ENCODE measurements at regions not wholly inside any gene's neighbourhood (a gene's known extent, or its start where the extent isn't known, plus 50 kb on each side); places are given as distances from the start of the nearest gene placed in this dataset.
"Not testable (repeated sequence)": the region's sequence is repeated elsewhere in the genome, so short reads cannot be mapped to it uniquely, and the experiment has no call there.

GRCh38 chr17:68116211-68116610 lies 80.7 kb downstream of the KPNA2 start:
- H2AK5ac ChIP-seq (ENCODE audit: low read depth, low read length); dilution Hi-C loops (cut with HindIII; ENCODE audit: low sequenced_read_pairs, unreplicated experiment); intact Hi-C loops (cut with micrococcal nuclease); H4K5ac ChIP-seq (ENCODE audit: low read depth, low read length); H3K56ac ChIP-seq (ENCODE audit: extremely low read depth, insufficient read depth, low read length); H4K91ac ChIP-seq (ENCODE audit: insufficient read depth, low read depth, low read length); H3K4me3 ChIP-seq (ENCODE audit: insufficient read depth, low read depth, low read length); H4K8ac ChIP-seq (ENCODE audit: low read depth in 2 of 2, low read length in 2 of 2); in situ Hi-C loops (cut with MboI; ENCODE audit: low sequenced_read_pairs); H2AK9ac ChIP-seq (replicated peaks; ENCODE audit: low read depth, low read length, poor library complexity); H3K9me1 ChIP-seq (ENCODE audit: insufficient read depth, low read length); H2BK15ac ChIP-seq (ENCODE audit: low read depth, low read length); CTCF ChIA-PET; H3K4me1 ChIP-seq (ENCODE audit: control insufficient read depth, insufficient read depth, low read length); H3K18ac ChIP-seq (ENCODE audit: low read depth, low read length); H3K27me3 ChIP-seq (ENCODE audit: control insufficient read depth, insufficient read depth, low read length); H3K4ac ChIP-seq (ENCODE audit: low read depth, low read length); H3K14ac ChIP-seq (replicated peaks; ENCODE audit: low read depth, low read length); H2BK5ac ChIP-seq (ENCODE audit: low read depth, low read length, poor library complexity, severe bottlenecking); H3K4me2 ChIP-seq (ENCODE audit: low read depth, low read length); H4K20me1 ChIP-seq (ENCODE audit: insufficient read depth, low read length); H2BK20ac ChIP-seq (ENCODE audit: low read depth, low read length); DNase-seq; H3K27ac ChIP-seq (ENCODE audit: insufficient read depth, low read length); BruUV-seq (replicated peaks); H3K9me3 ChIP-seq (ENCODE audit: control insufficient read depth, insufficient read depth, low read length); H3K23ac ChIP-seq (ENCODE audit: low read depth, low read length); H3K9ac ChIP-seq (ENCODE audit: low read depth, low read length); H2BK120ac ChIP-seq (ENCODE audit: low read depth, low read length); H2AFZ ChIP-seq (replicated peaks; ENCODE audit: low read length, poor library complexity); POLR2A ChIA-PET (ENCODE audit: unreplicated experiment); ATAC-seq (ENCODE audit: low read depth): not testable (repeated sequence)
- H3K79me1 ChIP-seq (ENCODE audit: low read depth in 1 of 2, low read length in 2 of 2): peaks cover 9 to 14% of the 10 kb centered on the region in 2 experiments
- H3K36me3 ChIP-seq (ENCODE audit: control insufficient read depth, insufficient read depth, low read length): peaks cover 11% of the 10 kb centered on the region; the same call in 1 of the 2 replicates
- 97% methylated on average over 7 of the region's 32 CpGs; no CpG with 5 or more reads in 1 of the 2 experiments for WGBS, 2 experiments (ENCODE audit: extremely low coverage in 2 of 2, insufficient read length in 1 of 2)

Measured in IMR-90 (cell line).